GM10266 (cell line): ENCODE measurements at regions not wholly inside any gene's neighbourhood (a gene's known extent, or its start where the extent isn't known, plus 50 kb on each side); places are given as distances from the start of the nearest gene placed in this dataset.

Source experiments
- DNase-seq: peaks from one replicate; pipeline ENCODE4 v3.0.0; 2012; ENCODE audit errors: extremely low spot score
- TF ChIP-seq, protein P1 (sequence below): IDR thresholded peaks from 2 replicates; pipeline ENCODE4 v1.5.1; 2012; ENCODE audit warnings: mild to moderate bottlenecking, low read depth; ENCODE audit not compliant: control insufficient read depth, insufficient read depth; ENCODE audit errors: missing control alignments

DNA sequence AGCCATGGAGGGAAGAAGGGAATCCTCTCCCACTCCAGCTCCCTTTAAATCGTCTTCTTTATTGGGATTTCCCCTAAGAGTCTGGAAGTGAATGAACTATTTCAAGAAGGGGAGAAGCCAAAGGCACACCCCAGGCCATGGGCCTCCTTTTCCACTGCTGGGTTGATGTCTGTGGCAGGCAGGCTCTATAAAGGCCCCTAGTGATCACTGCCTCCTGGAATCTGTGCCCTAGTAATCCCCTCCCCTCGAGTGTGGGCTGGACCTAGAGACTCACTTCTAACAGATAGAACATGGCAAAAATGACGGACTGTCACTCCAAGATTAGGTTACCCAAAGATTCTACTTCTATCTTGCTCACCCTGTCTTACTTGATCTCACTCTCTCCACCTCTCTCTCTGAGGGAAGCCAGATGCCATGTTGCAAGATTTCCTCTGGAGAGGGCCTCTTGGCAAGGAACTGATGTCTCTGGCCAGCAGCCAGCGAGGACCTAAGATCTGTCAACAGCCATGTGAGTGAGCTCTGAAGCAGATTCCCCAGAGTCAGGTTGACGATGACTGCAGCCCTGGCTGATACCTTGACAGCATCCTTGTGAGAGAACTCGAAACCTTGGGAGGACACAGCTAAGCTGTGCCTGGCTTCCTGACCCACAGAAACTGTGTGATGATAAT is 444.8 kb downstream of the SOX6 start:
- TF ChIP-seq, protein P1, sequence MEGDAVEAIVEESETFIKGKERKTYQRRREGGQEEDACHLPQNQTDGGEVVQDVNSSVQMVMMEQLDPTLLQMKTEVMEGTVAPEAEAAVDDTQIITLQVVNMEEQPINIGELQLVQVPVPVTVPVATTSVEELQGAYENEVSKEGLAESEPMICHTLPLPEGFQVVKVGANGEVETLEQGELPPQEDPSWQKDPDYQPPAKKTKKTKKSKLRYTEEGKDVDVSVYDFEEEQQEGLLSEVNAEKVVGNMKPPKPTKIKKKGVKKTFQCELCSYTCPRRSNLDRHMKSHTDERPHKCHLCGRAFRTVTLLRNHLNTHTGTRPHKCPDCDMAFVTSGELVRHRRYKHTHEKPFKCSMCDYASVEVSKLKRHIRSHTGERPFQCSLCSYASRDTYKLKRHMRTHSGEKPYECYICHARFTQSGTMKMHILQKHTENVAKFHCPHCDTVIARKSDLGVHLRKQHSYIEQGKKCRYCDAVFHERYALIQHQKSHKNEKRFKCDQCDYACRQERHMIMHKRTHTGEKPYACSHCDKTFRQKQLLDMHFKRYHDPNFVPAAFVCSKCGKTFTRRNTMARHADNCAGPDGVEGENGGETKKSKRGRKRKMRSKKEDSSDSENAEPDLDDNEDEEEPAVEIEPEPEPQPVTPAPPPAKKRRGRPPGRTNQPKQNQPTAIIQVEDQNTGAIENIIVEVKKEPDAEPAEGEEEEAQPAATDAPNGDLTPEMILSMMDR: no peak
- no peak for DNase-seq

DNA sequence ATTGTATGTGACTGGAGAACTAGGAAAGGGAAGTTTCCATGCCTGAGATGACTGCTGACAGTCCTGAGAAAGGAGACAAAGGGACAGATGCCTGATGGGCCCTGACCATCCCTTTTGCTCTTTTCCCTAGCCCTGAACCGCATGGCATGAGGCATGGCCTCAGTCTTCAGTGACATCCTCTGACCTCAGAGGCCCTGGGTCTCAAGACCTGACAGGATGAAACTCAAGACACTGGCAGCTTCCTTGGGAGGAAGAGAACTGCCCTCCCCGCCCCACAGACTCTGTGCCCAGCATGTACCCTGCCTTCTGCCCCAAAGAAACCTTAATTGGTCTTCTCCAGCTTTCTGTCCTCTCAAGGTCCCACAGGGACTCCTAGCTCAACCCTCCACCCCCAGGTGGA is 444.1 kb downstream of the SOX6 start:
- no peak for DNase-seq
- TF ChIP-seq, protein P1: no peak

DNA sequence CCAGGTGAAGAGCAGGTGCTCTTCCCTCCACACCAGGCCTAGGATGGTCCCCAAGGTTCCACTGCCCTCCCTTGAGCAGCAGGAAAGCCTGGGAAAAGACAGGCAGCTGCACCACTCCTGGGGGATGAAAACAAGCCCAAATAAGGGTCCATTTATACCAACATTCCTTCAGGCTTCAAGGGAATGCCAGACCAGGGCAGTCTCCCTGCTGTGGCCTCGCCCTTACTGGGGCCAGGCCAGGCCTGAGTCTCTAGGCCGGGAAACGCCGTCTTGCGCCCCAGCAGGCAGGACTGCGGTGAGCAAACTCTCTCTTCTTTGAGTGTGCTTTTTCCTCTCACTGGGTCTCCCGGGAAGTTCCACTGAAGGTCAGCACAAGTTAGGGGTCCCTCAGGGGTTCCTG is 443.5 kb downstream of the SOX6 start:
- TF ChIP-seq, protein P1: no peak
- no peak for DNase-seq

DNA sequence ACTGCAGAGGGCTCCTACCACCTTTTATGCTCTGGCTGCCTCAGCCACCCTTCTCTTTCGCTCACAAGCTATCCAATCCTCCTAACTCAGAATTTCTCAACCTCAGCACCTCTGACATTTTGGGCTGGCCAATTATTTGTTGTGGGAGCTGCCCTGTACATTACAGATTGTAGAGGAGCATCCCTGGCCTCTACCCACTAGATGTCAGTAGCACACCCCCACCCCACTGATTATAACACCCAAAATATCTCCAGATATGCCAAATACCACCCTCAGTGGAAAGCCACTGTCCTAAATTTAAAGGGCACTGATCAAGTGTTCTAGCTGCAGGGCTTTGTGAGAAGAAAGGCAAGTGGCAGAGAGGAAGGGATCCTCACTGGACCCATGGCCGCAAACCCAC is 443.1 kb downstream of the SOX6 start:
- DNase-seq: no peak
- TF ChIP-seq, protein P1: peak; percentile 3
